Amygdala (tissue), 56 donors: ENCODE measurements at regions not wholly inside any gene's neighbourhood (a gene's known extent, or its start where the extent isn't known, plus 50 kb on each side); places are given as distances from the start of the nearest gene placed in this dataset.

Experiments
- DNase-seq, 56 donors: peaks; one replicate each; lab custom pipeline; 2025; lab: John Stamatoyannopoulos, UW

DNA sequence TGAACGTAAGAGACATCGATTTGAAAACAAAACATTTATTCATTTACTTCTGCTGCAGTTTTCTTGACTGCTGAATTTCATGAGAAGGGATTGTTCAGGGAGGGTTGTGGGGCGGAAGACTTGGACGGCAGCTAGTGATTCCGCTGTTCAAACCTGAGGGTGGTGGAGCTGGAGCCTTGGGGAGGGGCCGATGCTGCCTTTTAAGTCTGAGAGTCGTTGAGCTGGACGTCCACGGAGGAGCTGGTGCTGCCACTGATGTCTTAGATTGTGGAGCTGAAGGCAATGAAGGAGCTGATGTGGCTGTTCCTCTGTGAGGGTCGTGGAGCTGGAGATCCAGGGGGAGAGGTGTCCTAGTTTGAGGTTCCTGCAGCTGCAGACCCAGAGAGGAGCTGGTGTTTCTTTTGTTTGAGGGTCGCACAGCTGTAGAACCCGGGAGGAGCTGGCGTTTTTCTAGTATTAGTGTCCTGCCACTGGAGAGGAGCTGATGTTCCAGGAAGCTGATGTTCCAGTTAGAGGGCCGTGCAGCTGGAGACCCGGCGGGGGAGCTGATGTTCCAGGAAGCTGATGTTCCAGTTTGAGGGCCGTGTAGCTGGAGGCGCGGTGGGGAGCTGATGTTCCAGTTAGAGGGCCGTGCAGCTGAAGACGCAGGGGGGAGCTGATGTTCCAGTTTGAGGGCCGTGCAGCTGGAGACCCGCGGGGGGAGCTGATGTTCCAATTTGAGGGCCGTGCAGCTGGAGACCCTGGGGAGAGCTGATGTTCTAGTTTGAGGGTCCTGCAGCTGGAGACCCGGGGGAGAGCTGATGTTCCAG, 150.9 kb downstream of the RTP5 start:
- peak in 20 of 56 donors; percentile 4 to 68 (median 24) for DNase-seq

GRCh38 chr2:242022550-242023290, 153.2 kb downstream of the RTP5 start:
- no peak for DNase-seq

DNA sequence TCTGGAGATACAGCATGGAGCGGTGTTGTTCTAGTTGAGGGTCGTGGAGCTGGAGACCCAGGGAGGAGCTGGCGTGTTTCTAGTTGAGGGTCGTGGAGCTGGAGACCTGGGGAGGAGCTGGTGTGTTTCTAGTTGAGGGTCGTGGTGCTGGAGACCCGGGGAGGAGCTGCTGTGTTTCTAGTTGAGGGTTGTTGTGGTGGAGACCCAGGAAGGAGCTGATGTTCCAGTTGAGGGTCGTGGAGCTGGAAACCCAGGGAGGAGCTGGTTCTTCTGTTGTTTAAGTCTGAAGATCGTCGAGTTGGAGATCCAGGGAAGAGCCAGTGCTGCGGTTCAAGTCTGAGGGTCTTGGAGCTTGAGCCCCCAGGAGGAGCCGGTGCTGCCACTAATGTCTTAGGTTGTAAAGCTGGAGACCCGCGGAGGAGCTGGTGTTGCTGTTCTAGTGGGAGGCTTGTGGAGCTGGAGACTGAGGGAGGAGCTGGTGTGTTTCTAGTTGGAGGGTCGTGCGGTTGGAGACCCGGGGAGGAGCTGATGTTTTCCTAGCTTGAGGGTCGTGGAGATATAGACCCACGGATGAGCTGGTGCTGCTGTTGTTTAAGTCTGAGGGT, 155.3 kb downstream of the RTP5 start:
- no peak for DNase-seq

- DNase-seq: no peak
These were observed 158.3 kb downstream of the RTP5 start for GRCh38 chr2:242027676-242028450.

GRCh38 chr2:242029422-242030225, 160.1 kb downstream of the RTP5 start:
- DNase-seq: no peak

DNA sequence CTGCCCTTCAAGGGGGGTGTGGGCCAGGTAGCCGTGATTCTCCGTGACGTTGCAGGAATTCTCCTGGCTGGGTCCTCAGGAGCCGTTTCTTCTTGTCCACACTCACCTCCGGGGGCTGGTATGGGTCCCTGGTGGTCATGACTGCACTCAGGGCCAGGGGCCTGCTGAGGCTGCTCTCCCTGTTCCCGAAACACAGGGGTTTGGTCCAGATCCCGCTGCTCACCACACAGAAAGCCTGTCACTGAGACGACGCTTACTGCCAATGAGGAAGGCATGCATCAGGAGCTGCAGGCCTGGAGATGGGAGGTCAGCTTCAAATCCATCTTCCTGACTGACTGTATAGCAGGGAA, 160.7 kb downstream of the RTP5 start:
- DNase-seq: no peak

DNA sequence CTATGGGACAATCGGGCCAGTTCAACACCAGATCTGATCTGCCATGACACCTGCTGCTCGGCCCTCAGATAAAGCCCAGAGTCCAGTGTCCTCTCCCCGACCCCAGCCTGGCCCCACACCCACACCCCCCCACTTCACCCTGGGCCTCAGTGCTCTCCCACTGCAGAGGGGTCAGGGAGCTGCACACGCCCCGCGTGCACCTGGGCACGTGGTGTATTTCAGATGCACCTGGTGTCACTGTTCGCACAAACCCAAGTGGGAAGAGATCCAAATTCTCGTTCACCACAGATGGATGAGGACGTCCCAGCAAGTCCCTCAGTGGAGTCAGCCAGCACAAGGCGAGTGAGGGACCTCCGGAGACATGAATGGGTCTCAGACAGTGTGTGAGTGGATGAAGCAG, 161.3 kb downstream of the RTP5 start:
- no peak for DNase-seq

GRCh38 chr2:242031481-242032019, 162.0 kb downstream of the RTP5 start:
- DNase-seq: no peak

GRCh38 chr2:242032780-242033656, 163.5 kb downstream of the RTP5 start:
- DNase-seq: no peak

GRCh38 chr2:242034138-242034537, 164.6 kb downstream of the RTP5 start:
- DNase-seq: no peak

DNA sequence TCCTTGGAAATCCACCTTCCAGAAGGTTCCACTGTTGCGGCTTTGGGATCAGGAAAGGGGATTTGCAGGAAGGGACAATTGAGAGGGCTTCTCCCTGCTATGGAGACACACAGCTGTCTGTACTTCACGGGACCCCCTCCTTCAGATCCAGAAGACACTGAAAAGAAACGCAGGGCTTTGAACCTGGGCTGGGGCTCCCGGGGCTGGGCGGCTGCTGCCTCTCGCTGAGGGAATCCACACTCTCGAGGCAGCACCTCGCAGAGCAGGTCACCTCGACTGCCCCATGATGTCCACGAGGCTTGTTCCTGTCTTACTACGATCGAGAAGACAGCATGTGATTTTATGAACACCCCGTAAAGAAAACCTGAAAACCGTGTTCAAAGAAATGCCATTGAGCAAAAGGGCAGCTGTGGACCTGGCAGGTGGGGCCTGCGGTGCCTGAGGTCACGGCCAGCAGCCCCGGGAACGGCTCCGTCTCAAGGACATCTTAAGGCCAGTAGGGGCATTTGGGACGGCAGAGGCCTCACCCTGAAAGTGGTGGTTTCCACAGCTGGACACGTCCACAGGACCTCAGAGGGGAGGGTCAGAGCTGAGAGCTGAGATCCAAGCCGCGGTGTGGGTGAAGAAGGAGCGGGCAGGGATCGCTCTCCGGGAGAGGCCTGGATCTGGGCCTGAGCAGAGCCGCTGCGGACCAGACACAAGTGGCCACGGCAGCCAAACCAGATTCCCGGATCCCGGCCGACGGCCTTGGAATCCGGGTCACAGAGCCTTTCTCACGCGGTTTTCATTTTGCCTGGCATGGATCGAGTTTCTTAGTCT, 165.7 kb downstream of the RTP5 start:
- DNase-seq: peak in 7 of 56 donors; percentile 7 to 44 (median 16)

GRCh38 chr2:242035858-242036652, 166.5 kb downstream of the RTP5 start:
- no peak for DNase-seq

DNA sequence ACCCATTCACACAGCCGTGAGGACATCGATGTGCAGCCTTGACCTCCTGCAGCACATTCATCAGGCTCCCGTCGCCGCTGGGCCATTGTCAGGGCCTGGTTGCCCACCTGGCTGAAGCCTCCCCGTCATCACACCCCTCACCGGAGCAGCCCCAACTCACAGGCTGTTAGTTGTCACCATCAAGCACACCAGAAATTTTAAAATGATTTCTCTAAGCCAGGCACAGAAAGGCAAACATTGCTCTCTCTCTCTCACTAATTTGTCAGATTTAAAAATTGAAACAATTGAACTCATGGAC, 167.1 kb downstream of the RTP5 start:
- DNase-seq: no peak

DNA sequence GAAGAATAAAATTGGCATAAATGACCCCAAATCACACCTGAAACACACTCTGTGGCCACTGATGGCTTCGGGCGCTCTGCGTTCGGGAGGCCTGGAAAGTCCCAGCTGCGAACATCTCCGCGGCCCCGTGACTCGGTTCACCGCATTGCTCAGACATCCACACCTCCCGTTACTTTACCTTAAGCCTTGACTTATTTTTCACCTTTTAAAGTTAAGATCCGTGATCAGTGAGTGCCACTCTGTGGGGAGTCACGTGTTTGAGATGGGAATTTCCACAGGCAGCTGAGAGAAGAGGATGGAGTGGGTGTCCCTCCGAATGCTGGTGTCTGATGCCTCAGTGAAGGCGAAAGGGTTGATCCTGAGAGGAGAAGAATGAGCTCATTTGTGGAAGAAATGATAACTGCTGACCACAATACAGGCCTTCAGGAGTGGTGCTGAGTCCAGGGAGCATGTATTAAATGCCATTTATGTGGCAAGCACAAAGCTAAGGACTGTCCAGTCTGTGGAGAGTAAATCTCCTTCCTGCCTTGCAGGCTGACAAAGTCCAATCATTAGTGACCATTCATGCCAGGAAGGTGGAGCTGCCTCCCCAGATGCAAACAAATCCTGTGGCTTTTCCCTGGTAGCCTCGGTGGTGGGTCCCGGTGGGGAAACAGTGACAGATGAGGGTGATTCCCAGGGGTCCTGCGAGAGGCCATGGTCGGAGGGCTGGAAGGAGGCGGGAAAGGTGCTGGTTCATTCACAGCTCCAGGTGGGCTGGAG, 168.8 kb downstream of the RTP5 start:
- no peak for DNase-seq

GRCh38 chr2:242038928-242039341, 169.4 kb downstream of the RTP5 start:
- DNase-seq: no peak

DNA sequence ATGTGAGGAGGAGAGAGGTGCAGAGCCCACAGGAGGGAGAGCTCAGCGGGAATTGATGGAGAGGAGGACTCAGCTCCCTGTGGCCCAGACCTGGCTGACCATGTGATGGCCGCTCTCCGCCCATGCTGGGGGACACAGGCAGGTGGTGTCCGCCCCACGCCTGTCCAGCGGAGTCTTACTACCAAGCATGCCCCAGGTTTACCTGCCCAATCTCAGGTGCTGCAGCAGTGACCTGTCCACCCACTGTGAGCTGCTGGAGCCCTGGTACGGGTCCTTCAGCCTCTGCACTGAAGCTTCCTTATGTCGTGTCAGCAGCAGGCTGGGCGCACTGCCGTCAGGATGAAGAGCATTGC, 170.8 kb downstream of the RTP5 start:
- DNase-seq: no peak

GRCh38 chr2:242040681-242041080, 171.2 kb downstream of the RTP5 start:
- DNase-seq: no peak
